IMR-90 (cell line): ENCODE measurements at regions not wholly inside any gene's neighbourhood (a gene's known extent, or its start where the extent isn't known, plus 50 kb on each side); places are given as distances from the start of the nearest gene placed in this dataset.

Source experiments
- ATAC-seq: fragments of 200-7000 bp; cut with Tn5 transposase; 2 replicates; pipeline ENCODE4 v1.9.1; 2020; ENCODE audit warnings: low read depth, mild to moderate bottlenecking, moderate library complexity
- BruUV-seq: library from RNA; stranded (reverse); fragments of 400-500 nt; replicated peaks from 2 replicates; lab custom pipeline; 2021; lab: Mats Ljungman, UMichigan
- CTCF ChIA-PET: fragments of 300-600 bp; formaldehyde crosslinking; extraction: SDS; loops from one replicate; lab custom pipeline; 2021; ENCODE audit warnings: antibody characterized with exemption; lab: Yijun Ruan, JAX
- POLR2A ChIA-PET: fragments of 300-600 bp; sonication (Branson Sonifier 250); formaldehyde crosslinking; loops from one replicate; lab custom pipeline; 2022; ENCODE audit warnings: antibody characterized with exemption; ENCODE audit not compliant: unreplicated experiment; lab: Charles Lee
- DNase-seq: peaks from one replicate; pipeline ENCODE4 v3.0.0; 2013
- H2AFZ ChIP-seq: replicated peaks from 2 replicates; pipeline ENCODE3; 2013; ENCODE audit warnings: low read length, mild to moderate bottlenecking; ENCODE audit not compliant: poor library complexity
- H2AK5ac ChIP-seq: 2 replicates; pipeline ENCODE4 v1.6.1; 2013; ENCODE audit warnings: low read depth, low read length, inconsistent platforms
- H2AK9ac ChIP-seq: replicated peaks from 2 replicates; pipeline ENCODE3; 2013; ENCODE audit warnings: mild to moderate bottlenecking, low read depth, low read length, moderate library complexity; ENCODE audit not compliant: poor library complexity
- H2BK120ac ChIP-seq: 2 replicates; pipeline ENCODE4 v1.6.1; 2013; ENCODE audit warnings: low read depth, low read length, inconsistent platforms
- H2BK15ac ChIP-seq: 3 replicates; pipeline ENCODE4 v1.6.1; 2013; ENCODE audit warnings: low read depth, low read length, inconsistent platforms
- H2BK20ac ChIP-seq: 2 replicates; pipeline ENCODE4 v1.6.1; 2013; ENCODE audit warnings: low read depth, mild to moderate bottlenecking, inconsistent platforms, low read length, moderate library complexity
- H2BK5ac ChIP-seq: 2 replicates; pipeline ENCODE4 v1.6.1; 2013; ENCODE audit warnings: mild to moderate bottlenecking, low read depth, low read length, inconsistent platforms; ENCODE audit not compliant: poor library complexity, severe bottlenecking
- H3K14ac ChIP-seq: replicated peaks from 2 replicates; pipeline ENCODE4 v1.6.1; 2013; ENCODE audit warnings: low read depth, low read length, inconsistent platforms
- H3K18ac ChIP-seq: 2 replicates; pipeline ENCODE4 v1.6.1; 2013; ENCODE audit warnings: low read depth, low read length, control low read depth
- H3K23ac ChIP-seq: 2 replicates; pipeline ENCODE4 v1.6.1; 2013; ENCODE audit warnings: low read depth, low read length, inconsistent platforms
- H3K27ac ChIP-seq: 2 replicates; pipeline ENCODE4 v1.5.1; 2013; ENCODE audit warnings: mild to moderate bottlenecking, control low read depth, low read length; ENCODE audit not compliant: insufficient read depth
- H3K27me3 ChIP-seq: 2 replicates; pipeline ENCODE4 v1.6.1; 2013; ENCODE audit warnings: low read length; ENCODE audit not compliant: control insufficient read depth, insufficient read depth
- H3K36me3 ChIP-seq: 2 replicates; pipeline ENCODE4 v1.6.1; 2013; ENCODE audit warnings: low read length, mixed read lengths; ENCODE audit not compliant: control insufficient read depth, insufficient read depth
- H3K4ac ChIP-seq: 2 replicates; pipeline ENCODE4 v1.6.1; 2013; ENCODE audit warnings: low read depth, low read length, inconsistent platforms
- H3K4me1 ChIP-seq: 2 replicates; pipeline ENCODE4 v1.6.1; 2013; ENCODE audit warnings: low read length, mixed read lengths; ENCODE audit not compliant: control insufficient read depth, insufficient read depth
- H3K4me2 ChIP-seq: 2 replicates; pipeline ENCODE4 v1.6.1; 2013; ENCODE audit warnings: low read depth, mild to moderate bottlenecking, control low read depth, low read length, moderate library complexity
- H3K4me3 ChIP-seq: 2 replicates; pipeline ENCODE4 v1.5.1; 2013; ENCODE audit warnings: low read depth, mild to moderate bottlenecking, control low read depth, low read length, moderate library complexity; ENCODE audit not compliant: insufficient read depth
- H3K56ac ChIP-seq: 2 replicates; pipeline ENCODE4 v1.6.1; 2013; ENCODE audit warnings: low read length, inconsistent platforms; ENCODE audit not compliant: insufficient read depth; ENCODE audit errors: extremely low read depth
- H3K79me1 ChIP-seq, 2 experiments: 2 replicates each; pipeline ENCODE4 v1.6.1; 2013; ENCODE audit warnings: low read length in 2 of 2, inconsistent platforms in 1 of 2, low read depth in 1 of 2
- H3K9ac ChIP-seq: 2 replicates; pipeline ENCODE4 v1.6.1; 2013; ENCODE audit warnings: low read depth, low read length, control low read depth
- H3K9me1 ChIP-seq: 2 replicates; pipeline ENCODE4 v1.6.1; 2013; ENCODE audit warnings: low read length, inconsistent platforms; ENCODE audit not compliant: insufficient read depth
- H3K9me3 ChIP-seq: 2 replicates; pipeline ENCODE4 v1.6.1; 2013; ENCODE audit warnings: low read length; ENCODE audit not compliant: control insufficient read depth, insufficient read depth
- H4K20me1 ChIP-seq: 2 replicates; pipeline ENCODE4 v1.6.1; 2013; ENCODE audit warnings: low read length, inconsistent platforms; ENCODE audit not compliant: insufficient read depth
- H4K5ac ChIP-seq: 2 replicates; pipeline ENCODE4 v1.6.1; 2013; ENCODE audit warnings: mild to moderate bottlenecking, low read depth, low read length, control low read depth
- H4K8ac ChIP-seq, 2 experiments: 2 replicates each; pipeline ENCODE4 v1.6.1; 2013; ENCODE audit warnings: low read depth in 2 of 2, low read length in 2 of 2, control low read depth in 1 of 2, inconsistent platforms in 1 of 2
- H4K91ac ChIP-seq: 2 replicates; pipeline ENCODE4 v1.6.1; 2013; ENCODE audit warnings: low read depth, low read length, inconsistent platforms; ENCODE audit not compliant: insufficient read depth
- BHLHE40 ChIP-seq: fragments of 150-350 bp; IDR thresholded peaks from 2 replicates; pipeline ENCODE4 v1.6.1; 2016; ENCODE audit warnings: mild to moderate bottlenecking, low read depth, low read length
- CHD1 ChIP-seq: IDR thresholded peaks from 2 replicates; pipeline ENCODE4 v1.6.1; 2012; ENCODE audit warnings: low read depth, low read length, improper control_type of control experiment
- MAFK ChIP-seq: IDR thresholded peaks from 2 replicates; pipeline ENCODE4 v1.6.1; 2012; ENCODE audit warnings: low read depth, low read length, improper control_type of control experiment
- MAZ ChIP-seq: IDR thresholded peaks from 2 replicates; pipeline ENCODE4 v1.6.1; 2012; ENCODE audit warnings: low read depth, mild to moderate bottlenecking, low read length, improper control_type of control experiment, moderate library complexity, borderline replicate concordance
- MXI1 ChIP-seq: IDR thresholded peaks from 2 replicates; pipeline ENCODE4 v1.6.1; 2012; ENCODE audit warnings: low read depth, mild to moderate bottlenecking, low read length, moderate library complexity, borderline replicate concordance
- NFE2L2 ChIP-seq: fragments of 150-350 bp; IDR thresholded peaks from 2 replicates; pipeline ENCODE4 v1.6.1; 2016; ENCODE audit warnings: low read depth, mild to moderate bottlenecking, low read length
- RFX5 ChIP-seq: IDR thresholded peaks from 2 replicates; pipeline ENCODE4 v1.8.0; 2012; ENCODE audit warnings: low read depth, mild to moderate bottlenecking, low read length, moderate library complexity
- SMC3 ChIP-seq: fragments of 150-350 bp; IDR thresholded peaks from 2 replicates; pipeline ENCODE4 v1.6.1; 2016; ENCODE audit warnings: low read depth, mild to moderate bottlenecking, antibody characterized with exemption, low read length, moderate library complexity
- WGBS, 2 experiments: methylation state at CpG; one replicate each; pipeline versions ENCODE4 v1.1.5 to v1.1.7; 2013; ENCODE audit warnings: missing lambda C conversion rate in 2 of 2; ENCODE audit not compliant: insufficient read length in 1 of 2; ENCODE audit errors: extremely low coverage in 2 of 2; 5-methylcytosine and 5-hydroxymethylcytosine counted together
- dilution Hi-C: fragments of 300-500 bp; cut with HindIII; formaldehyde crosslinking; loops from one replicate; pipeline ENCODE4 v1.14.3; 2018; ENCODE audit warnings: low sequenced_read_pairs; ENCODE audit not compliant: unreplicated experiment
- in situ Hi-C: fragments of 300-500 bp; cut with MboI; formaldehyde crosslinking; loops from 3 replicates; pipeline ENCODE4 v1.14.3; 2019; ENCODE audit warnings: low sequenced_read_pairs, inconsistent platforms, mixed read lengths
- intact Hi-C: fragments of 100-400 bp; cut with micrococcal nuclease; formaldehyde crosslinking; loops from 2 replicates; pipeline ENCODE4 v1.10.0; 2022
- TF ChIP-seq, protein P1 (sequence below): fragments of 150-350 bp; IDR thresholded peaks from 2 replicates; pipeline ENCODE4 v1.6.1; 2017; ENCODE audit warnings: mild to moderate bottlenecking, antibody characterized with exemption, low read length, low read depth
- TF ChIP-seq, protein P2 (sequence below): fragments of 150-350 bp; IDR thresholded peaks from 2 replicates; pipeline ENCODE4 v1.6.1; 2016; ENCODE audit warnings: low read depth, mild to moderate bottlenecking, low read length, moderate library complexity, borderline replicate concordance

DNA sequence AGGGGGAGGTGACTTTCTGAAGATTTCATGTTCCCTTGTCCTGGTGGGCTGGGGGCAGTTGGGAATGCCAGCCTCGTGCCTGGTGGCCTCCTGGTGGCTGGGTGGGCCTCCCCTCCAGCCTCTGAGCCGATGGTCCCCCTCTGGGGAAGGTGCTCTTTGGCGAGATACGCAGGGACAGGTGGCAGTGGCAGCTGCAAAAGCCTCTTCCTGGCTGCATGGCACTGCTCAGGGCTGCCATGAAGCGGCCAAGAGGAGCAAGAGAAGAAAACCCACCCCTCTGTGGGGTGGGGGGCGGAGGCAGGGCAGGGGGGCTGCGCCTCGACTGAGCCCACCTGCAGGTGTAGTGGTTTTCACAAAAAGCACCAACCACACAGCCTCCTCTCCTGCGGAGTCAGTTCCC lies 61.8 kb upstream of the PHF21B start:
- no peak overlapping the region for H2BK120ac ChIP-seq
- ChIA-PET POLR2A (no interaction called here), CTCF (no interaction called here)
- H3K9me1 ChIP-seq = no peaks in the 10 kb centered on the region
- TF ChIP-seq RFX5 (no peak), CHD1 (no peak), MAFK (no peak), NFE2L2 (no peak), SMC3 (no peak), BHLHE40 (no peak), MAZ (no peak), MXI1 (no peak)
- TF ChIP-seq, protein P1, sequence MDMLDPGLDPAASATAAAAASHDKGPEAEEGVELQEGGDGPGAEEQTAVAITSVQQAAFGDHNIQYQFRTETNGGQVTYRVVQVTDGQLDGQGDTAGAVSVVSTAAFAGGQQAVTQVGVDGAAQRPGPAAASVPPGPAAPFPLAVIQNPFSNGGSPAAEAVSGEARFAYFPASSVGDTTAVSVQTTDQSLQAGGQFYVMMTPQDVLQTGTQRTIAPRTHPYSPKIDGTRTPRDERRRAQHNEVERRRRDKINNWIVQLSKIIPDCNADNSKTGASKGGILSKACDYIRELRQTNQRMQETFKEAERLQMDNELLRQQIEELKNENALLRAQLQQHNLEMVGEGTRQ = no peak
- TF ChIP-seq, protein P2, sequence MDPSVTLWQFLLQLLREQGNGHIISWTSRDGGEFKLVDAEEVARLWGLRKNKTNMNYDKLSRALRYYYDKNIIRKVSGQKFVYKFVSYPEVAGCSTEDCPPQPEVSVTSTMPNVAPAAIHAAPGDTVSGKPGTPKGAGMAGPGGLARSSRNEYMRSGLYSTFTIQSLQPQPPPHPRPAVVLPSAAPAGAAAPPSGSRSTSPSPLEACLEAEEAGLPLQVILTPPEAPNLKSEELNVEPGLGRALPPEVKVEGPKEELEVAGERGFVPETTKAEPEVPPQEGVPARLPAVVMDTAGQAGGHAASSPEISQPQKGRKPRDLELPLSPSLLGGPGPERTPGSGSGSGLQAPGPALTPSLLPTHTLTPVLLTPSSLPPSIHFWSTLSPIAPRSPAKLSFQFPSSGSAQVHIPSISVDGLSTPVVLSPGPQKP = no peak
- no peak overlapping the region for H3K23ac ChIP-seq
- no peaks in the 10 kb centered on the region for H4K20me1 ChIP-seq
- H4K5ac ChIP-seq = no peak overlapping the region
- H2AK9ac ChIP-seq = no peak overlapping the region
- intact Hi-C loops (no loop called here), dilution Hi-C loops (no loop called here), in situ Hi-C loops (no loop called here)
- peaks cover 14% of the 10 kb centered on the region for H3K27me3 ChIP-seq
- H3K4me3 ChIP-seq = no peak overlapping the region
- H2BK20ac ChIP-seq = no peak overlapping the region
- H3K14ac ChIP-seq = no peak overlapping the region
- no peaks in the 10 kb centered on the region for H3K36me3 ChIP-seq
- H3K4ac ChIP-seq = no peak overlapping the region
- DNase-seq = no peak
- 0 out of 2 replicates have a peak, but pooled peaks cover 2% of the 10 kb centered on the region for H3K4me1 ChIP-seq
- no peak overlapping the region for H3K27ac ChIP-seq
- H3K79me1 ChIP-seq = no peaks in the 10 kb centered on the region
- no peak overlapping the region for H2AK5ac ChIP-seq
- no peak overlapping the region for H2BK15ac ChIP-seq
- H2BK5ac ChIP-seq = no peak overlapping the region
- WGBS, 2 experiments = 80% methylated on average over 1 of the region's 9 CpGs; no CpG with 5 or more reads in 1 of the 2 experiments
- no peak overlapping the region for H3K4me2 ChIP-seq
- H3K18ac ChIP-seq = no peak overlapping the region
- H4K8ac ChIP-seq = no peak overlapping the region
- H2AFZ ChIP-seq = peak overlapping the region; percentile 17
- ATAC-seq = no peak
- no peak overlapping the region for H3K9ac ChIP-seq
- H4K91ac ChIP-seq = no peak overlapping the region
- H3K9me3 ChIP-seq = peaks cover 7% of the 10 kb centered on the region; the same call in 1 of the 2 replicates
- H3K56ac ChIP-seq = no peak overlapping the region
- no TSS peak for BruUV-seq
